Fibroblast of villous mesenchyme (primary cell): ENCODE measurements at regions not wholly inside any gene's neighbourhood (a gene's known extent, or its start where the extent isn't known, plus 50 kb on each side); places are given as distances from the start of the nearest gene placed in this dataset. TPM values are rescaled to one million over a fixed set of nuclear protein-coding genes. Genes with fewer than 3 reads are reported as not detected.

Experiments used
- DNase-seq: peaks from one replicate; pipeline ENCODE4 v3.0.0-alpha.2; 2010; ENCODE audit warnings: low read depth
- H3K4me3 ChIP-seq: 2 replicates; pipeline ENCODE4 v1.5.1; 2011; ENCODE audit warnings: low read depth, mild to moderate bottlenecking, low read length
- CTCF ChIP-seq: IDR thresholded peaks from 2 replicates; pipeline ENCODE4 v1.5.1; 2012; ENCODE audit warnings: low read depth, mild to moderate bottlenecking, low read length; ENCODE audit not compliant: insufficient read depth
- small RNA-seq: library from RNA; depleted of rRNA; stranded (forward); fragments of <200 nt; gene quantifications from one replicate; pipeline ENCODE3, GENCODE V24; 2012

- H3K4me3 ChIP-seq, result no peak overlapping the region
- no peak for TF ChIP-seq CTCF
- no peak for DNase-seq
Observed at GRCh38 chr12:67211029-67211428, 58.1 kb upstream of the CAND1 start.

- H3K4me3 ChIP-seq, result no peak overlapping the region
- no peak for DNase-seq
- no peak for TF ChIP-seq CTCF
Observed at GRCh38 chr12:67211494-67211893, 57.7 kb upstream of the CAND1 start.

- DNase-seq, result no peak
- TF ChIP-seq CTCF, result no peak
Observed at GRCh38 chr12:67217647-67218046, 51.5 kb upstream of the CAND1 start.

More at GRCh38 chr12:67217647-67218046, 51.5 kb upstream of the CAND1 start:
- no peak overlapping the region for H3K4me3 ChIP-seq

Small RNA genes lying in the stretch of these regions (small RNA-seq; reads per million reads assigned to genes)
- not detected for gene AC073530.2
